AG04450 (cell line): ENCODE measurements at regions not wholly inside any gene's neighbourhood (a gene's known extent, or its start where the extent isn't known, plus 50 kb on each side); places are given as distances from the start of the nearest gene placed in this dataset.

Experiments
- CTCF ChIA-PET: fragments of 300-600, 350-600 bp; formaldehyde crosslinking; extraction: SDS; loops from one replicate; lab custom pipeline; 2022; ENCODE audit warnings: antibody characterized with exemption, inconsistent platforms; lab: Charles Lee
- POLR2A ChIA-PET: fragments of 350-600 bp; formaldehyde crosslinking; extraction: SDS; loops from one replicate; lab custom pipeline; 2021; ENCODE audit warnings: antibody characterized with exemption, inconsistent platforms; lab: Yijun Ruan, JAX
- DNase-seq: peaks from one replicate; pipeline ENCODE4 v3.0.0-alpha.2; 2011; ENCODE audit warnings: low read depth, low spot score
- H3K27ac ChIP-seq: one replicate; pipeline ENCODE4 v1.5.1; 2012; ENCODE audit warnings: low read depth, low read length, control low read depth
- H3K27me3 ChIP-seq: one replicate; pipeline ENCODE4 v1.6.0; 2012; ENCODE audit warnings: low read length; ENCODE audit not compliant: control insufficient read depth, insufficient read depth
- H3K4me3 ChIP-seq: 2 replicates; pipeline ENCODE4 v1.5.1; 2011; ENCODE audit warnings: mild to moderate bottlenecking, low read depth, low read length, control low read depth
- H3K9me3 ChIP-seq: 2 replicates; pipeline ENCODE4 v1.5.1; 2012; ENCODE audit warnings: low read length; ENCODE audit not compliant: control insufficient read depth, insufficient read depth
- TF ChIP-seq, protein P1 (sequence below): IDR thresholded peaks from 2 replicates; pipeline ENCODE4 v1.5.1; 2011; ENCODE audit warnings: low read depth, low read length, control low read depth, inconsistent platforms

DNA sequence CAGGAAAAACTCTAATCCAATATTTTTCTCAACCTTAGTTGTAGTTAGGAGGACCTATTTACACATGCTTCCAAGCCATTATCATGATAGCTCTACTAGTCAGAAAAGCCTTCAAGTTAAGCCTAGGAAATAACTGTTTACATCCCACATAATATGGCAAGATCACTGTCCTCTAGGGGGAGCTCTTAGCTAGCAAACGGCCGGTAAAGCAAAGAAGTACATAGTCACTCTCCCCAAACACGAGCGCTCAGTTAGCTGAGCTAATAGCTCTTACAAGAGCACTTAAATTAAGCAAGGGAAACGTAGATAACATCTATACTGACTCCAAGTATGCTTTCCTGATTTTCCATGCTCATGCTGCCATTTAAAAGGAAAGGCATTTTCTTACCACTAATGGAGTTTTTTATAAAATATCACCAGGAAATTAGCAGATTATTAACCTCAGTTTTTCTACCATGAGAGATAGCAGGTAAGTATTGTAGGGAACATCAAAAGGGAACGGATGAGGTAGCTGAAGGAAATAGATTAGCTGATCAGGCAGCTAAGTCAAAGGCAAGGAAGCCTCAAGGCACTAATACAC is 100.6 kb upstream of the PABPC3 start:
- H3K4me3 ChIP-seq: no peak overlapping the region
- H3K27ac ChIP-seq: no peak overlapping the region
- POLR2A ChIA-PET: no interaction called here
- TF ChIP-seq, protein P1, sequence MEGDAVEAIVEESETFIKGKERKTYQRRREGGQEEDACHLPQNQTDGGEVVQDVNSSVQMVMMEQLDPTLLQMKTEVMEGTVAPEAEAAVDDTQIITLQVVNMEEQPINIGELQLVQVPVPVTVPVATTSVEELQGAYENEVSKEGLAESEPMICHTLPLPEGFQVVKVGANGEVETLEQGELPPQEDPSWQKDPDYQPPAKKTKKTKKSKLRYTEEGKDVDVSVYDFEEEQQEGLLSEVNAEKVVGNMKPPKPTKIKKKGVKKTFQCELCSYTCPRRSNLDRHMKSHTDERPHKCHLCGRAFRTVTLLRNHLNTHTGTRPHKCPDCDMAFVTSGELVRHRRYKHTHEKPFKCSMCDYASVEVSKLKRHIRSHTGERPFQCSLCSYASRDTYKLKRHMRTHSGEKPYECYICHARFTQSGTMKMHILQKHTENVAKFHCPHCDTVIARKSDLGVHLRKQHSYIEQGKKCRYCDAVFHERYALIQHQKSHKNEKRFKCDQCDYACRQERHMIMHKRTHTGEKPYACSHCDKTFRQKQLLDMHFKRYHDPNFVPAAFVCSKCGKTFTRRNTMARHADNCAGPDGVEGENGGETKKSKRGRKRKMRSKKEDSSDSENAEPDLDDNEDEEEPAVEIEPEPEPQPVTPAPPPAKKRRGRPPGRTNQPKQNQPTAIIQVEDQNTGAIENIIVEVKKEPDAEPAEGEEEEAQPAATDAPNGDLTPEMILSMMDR: peak; percentile 94
- CTCF ChIA-PET: interaction anchor here (0.5 to 2.9 kb wide), 35 partner anchors 10 to 1057 kb away, joined by 3 to 21 read pairs (median 4); partner anchors contain the start of gene SHISA2
- no peaks in the 10 kb centered on the region for H3K9me3 ChIP-seq
- peak; percentile 66 for DNase-seq
- peaks cover 2% of the 10 kb centered on the region for H3K27me3 ChIP-seq

DNA sequence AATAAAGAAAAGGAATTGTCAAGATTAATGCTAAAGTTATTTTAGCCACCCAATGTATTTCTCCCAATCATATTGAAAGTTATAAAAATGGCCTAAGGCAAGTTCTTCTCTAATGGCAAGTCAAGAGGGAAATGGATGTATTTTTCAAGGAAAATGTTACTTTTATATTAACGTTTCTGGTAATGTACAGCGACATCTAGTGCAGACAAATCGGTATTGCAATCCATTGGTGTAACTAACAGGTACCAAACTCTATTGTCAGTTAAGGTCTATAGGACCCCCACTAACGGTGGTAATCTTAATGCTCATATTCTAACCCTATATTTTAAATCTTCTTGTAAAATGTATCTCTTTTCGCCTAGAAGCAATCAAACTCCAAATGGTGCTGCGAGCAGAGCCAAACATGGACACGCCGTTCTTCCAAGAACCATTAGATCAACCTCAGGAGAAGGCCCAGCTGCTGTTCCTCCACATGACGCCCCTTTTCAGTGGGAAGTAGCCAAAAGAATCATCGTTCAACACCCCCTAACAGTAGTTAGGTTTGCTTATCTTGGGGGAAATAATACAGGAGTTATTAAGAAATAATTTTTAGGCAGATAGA is 98.5 kb upstream of the PABPC3 start:
- CTCF ChIA-PET: interaction anchor here (0.8 to 1.3 kb wide), 2 partner anchors 42 to 300 kb away, joined by 3 read pairs; no protein-coding TSS in a partner anchor
- Histone ChIP-seq H3K9me3 (no peaks in the 10 kb centered on the region), H3K4me3 (no peak overlapping the region), H3K27me3 (peaks cover 1% of the 10 kb centered on the region), H3K27ac (no peak overlapping the region)
- POLR2A ChIA-PET: no interaction called here
- TF ChIP-seq, protein P1: peak; percentile 63
- no peak for DNase-seq

DNA sequence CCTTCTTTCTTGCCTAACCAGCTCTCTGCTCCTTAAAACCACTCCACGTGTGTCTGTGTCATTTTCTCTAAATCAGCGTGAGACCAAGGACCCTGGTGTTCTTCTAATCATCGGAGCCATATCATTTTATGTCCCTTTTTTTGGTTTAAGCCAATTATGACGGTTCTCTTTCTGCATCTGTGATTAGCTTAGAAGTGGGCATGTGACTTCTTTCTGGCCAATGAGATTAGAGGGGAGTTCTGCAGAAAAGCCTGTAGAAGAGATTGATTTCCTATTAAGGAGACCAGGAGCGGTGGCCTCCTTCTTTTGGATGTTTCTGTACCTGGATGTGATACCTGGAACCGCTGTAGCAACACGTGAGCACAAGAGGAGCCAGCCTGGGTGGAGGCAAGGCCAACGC is 97.5 kb upstream of the PABPC3 start:
- CTCF ChIA-PET: interaction anchor here (0.8 to 1.3 kb wide), 2 partner anchors 41 to 301 kb away, joined by 3 read pairs; no protein-coding TSS in a partner anchor
- no peak for DNase-seq
- Histone ChIP-seq H3K27me3 (no peaks in the 10 kb centered on the region), H3K9me3 (no peaks in the 10 kb centered on the region), H3K27ac (no peak overlapping the region), H3K4me3 (no peak overlapping the region)
- TF ChIP-seq, protein P1: no peak
- POLR2A ChIA-PET: no interaction called here

DNA sequence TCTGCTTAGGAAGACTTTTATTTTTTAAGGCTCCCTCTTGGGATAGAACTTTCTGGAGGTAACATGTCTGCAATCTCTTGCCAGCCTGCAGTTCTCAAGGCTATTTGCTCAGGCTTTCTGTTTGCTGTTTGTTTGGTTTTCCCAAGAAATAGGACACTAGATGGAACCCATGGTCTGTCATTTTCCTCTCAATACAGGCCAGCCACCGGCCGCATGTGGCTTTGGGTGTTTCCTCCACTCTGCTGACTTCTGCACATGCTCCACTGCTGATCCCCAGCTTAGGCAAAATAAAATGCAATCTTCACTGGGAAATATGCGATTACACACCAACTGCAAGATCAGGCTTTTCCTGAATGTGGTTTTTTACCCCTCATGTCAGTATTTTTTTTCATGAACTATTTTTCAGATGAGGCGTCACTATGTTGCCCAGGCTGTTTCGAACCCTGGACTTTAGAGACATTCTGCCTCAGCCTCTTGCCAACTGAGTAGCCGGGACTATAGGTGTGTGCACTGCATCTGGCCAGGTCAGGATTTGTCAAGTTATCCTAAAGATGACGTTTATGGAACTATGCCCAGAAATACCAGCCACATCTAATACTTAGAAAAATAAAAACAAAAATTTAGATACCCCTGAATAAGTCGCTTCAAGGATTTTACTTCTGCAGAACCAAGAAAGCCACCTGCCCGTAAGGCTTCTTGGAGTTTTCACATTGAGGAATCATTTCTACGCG is 94.3 kb upstream of the PABPC3 start:
- H3K27ac ChIP-seq: no peak overlapping the region

More for the DNA sequence above, 94.3 kb upstream of the PABPC3 start:
- no peak for DNase-seq
- ChIA-PET POLR2A (no interaction called here), CTCF (interaction anchor here (0.6 to 2.7 kb wide), 4 partner anchors 13 to 233 kb away, joined by 3 to 8 read pairs (median 4); no protein-coding TSS in a partner anchor)
- H3K4me3 ChIP-seq: no peak overlapping the region
- no peaks in the 10 kb centered on the region for H3K27me3 ChIP-seq
- H3K9me3 ChIP-seq: no peaks in the 10 kb centered on the region
- TF ChIP-seq, protein P1: no peak
